SK-N-MC (cell line): ENCODE measurements at regions not wholly inside any gene's neighbourhood (a gene's known extent, or its start where the extent isn't known, plus 50 kb on each side); places are given as distances from the start of the nearest gene placed in this dataset.

Source experiments
- EZH2 ChIP-seq: fragments of 200-600 bp; sonication (generic); IDR thresholded peaks from one replicate; pipeline ENCODE4 v1.6.1; 2017; ENCODE audit warnings: antibody characterized with exemption
- POLR2AphosphoS5 ChIP-seq: IDR thresholded peaks from 2 replicates; pipeline ENCODE4 v1.6.1; 2012; ENCODE audit warnings: mild to moderate bottlenecking, low read depth, low read length, borderline replicate concordance

- TF ChIP-seq EZH2 (no peak), POLR2AphosphoS5 (no peak)
Measured at GRCh38 chr9:2479056-2479565, 142.5 kb upstream of the VLDLR start.
